CD4-positive, alpha-beta T cell (primary cell): ENCODE measurements at regions not wholly inside any gene's neighbourhood (a gene's known extent, or its start where the extent isn't known, plus 50 kb on each side); places are given as distances from the start of the nearest gene placed in this dataset.

Source experiments
- ATAC-seq: fragments of 200-7000 bp; cut with Tn5 transposase; one replicate; pipeline ENCODE4 v1.10.0; 2022; ENCODE audit warnings: mild to moderate bottlenecking; ENCODE audit not compliant: poor library complexity
- CTCF ChIA-PET: fragments of 350-600 bp; sonication (Branson Sonifier 250); formaldehyde crosslinking; loops from one replicate; lab custom pipeline; 2021; ENCODE audit warnings: antibody characterized with exemption, inconsistent platforms; lab: Charles Lee
- POLR2A ChIA-PET: fragments of 350-600 bp; sonication (Branson Sonifier 250); formaldehyde crosslinking; loops from one replicate; lab custom pipeline; 2021; ENCODE audit warnings: antibody characterized with exemption, inconsistent platforms; lab: Charles Lee
- DNase-seq, 14 experiments: peaks; one replicate each; pipeline ENCODE4 v3.0.0-alpha.2; 2013 to 2020; ENCODE audit warnings: mixed read lengths in 2 of 14
- H3K27ac ChIP-seq, 2 donors: one replicate each; pipeline versions ENCODE4 v1.5.1 to v1.7.0; 2013; ENCODE audit warnings: low read length in 2 of 2, low read depth in 1 of 2, mild to moderate bottlenecking in 1 of 2
- H3K27me3 ChIP-seq, 2 experiments: 1 replicate in 1 of 2; 2 replicates in 1 of 2; pipeline versions ENCODE4 v1.6.1 to v1.7.0; 2013; ENCODE audit warnings: low read length in 2 of 2, control low read depth in 1 of 2, mild to moderate bottlenecking in 1 of 2, moderate library complexity in 1 of 2; ENCODE audit not compliant: insufficient read depth in 2 of 2, control insufficient read depth in 1 of 2
- H3K36me3 ChIP-seq: one replicate; pipeline ENCODE4 v1.6.1; 2013; ENCODE audit warnings: low read length, control low read depth; ENCODE audit not compliant: insufficient read depth
- H3K4me1 ChIP-seq: one replicate; pipeline ENCODE4 v1.6.1; 2013; ENCODE audit warnings: low read length, control low read depth; ENCODE audit not compliant: insufficient read depth
- H3K4me3 ChIP-seq: one replicate; pipeline ENCODE4 v1.5.1; 2013; ENCODE audit warnings: mild to moderate bottlenecking, low read length, moderate library complexity
- H3K9me3 ChIP-seq, 2 experiments: 1 replicate in 1 of 2; 2 replicates in 1 of 2; pipeline versions ENCODE4 v1.6.1 to v1.7.0; 2013; ENCODE audit warnings: low read length in 2 of 2, mild to moderate bottlenecking in 2 of 2, control low read depth in 1 of 2, moderate library complexity in 1 of 2; ENCODE audit not compliant: control insufficient read depth in 1 of 2, insufficient read depth in 1 of 2
- H3K27ac Mint-ChIP-seq: one replicate; pipeline ENCODE4 v1.8.0; 2020; ENCODE audit warnings: mixed read lengths
- H3K27me3 Mint-ChIP-seq: one replicate; pipeline ENCODE4 v1.8.0; 2021; ENCODE audit warnings: mixed read lengths
- H3K36me3 Mint-ChIP-seq: one replicate; pipeline ENCODE4 v1.8.0; 2021; ENCODE audit warnings: low read depth, mixed read lengths
- H3K4me1 Mint-ChIP-seq: one replicate; pipeline ENCODE4 v1.8.0; 2021; ENCODE audit warnings: low read depth, mixed read lengths
- H3K4me3 Mint-ChIP-seq: one replicate; pipeline ENCODE4 v1.8.0; 2020; ENCODE audit warnings: mild to moderate bottlenecking, mixed read lengths
- H3K9me3 Mint-ChIP-seq: one replicate; pipeline ENCODE4 v1.8.0; 2020; ENCODE audit warnings: mixed read lengths
- CTCF ChIP-seq: fragments of 200-600 bp; IDR thresholded peaks from one replicate; pipeline ENCODE4 v1.8.0; 2022; ENCODE audit warnings: antibody characterized with exemption, mild to moderate bottlenecking
- intact Hi-C, 2 experiments: fragments of 100-400 bp; cut with DNase I in 1 of 2; cut with micrococcal nuclease in 1 of 2; formaldehyde crosslinking; loops; one replicate each; pipeline versions ENCODE4 v1.15.1 to v1.9.0; 2023 to 2025; cut with DNase I, micrococcal nuclease

- no peak overlapping the region for H3K27ac Mint-ChIP-seq
- H3K4me3 Mint-ChIP-seq = no peak overlapping the region
- peaks cover 4% of the 10 kb centered on the region for H3K27me3 Mint-ChIP-seq
- ChIA-PET POLR2A (no interaction called here), CTCF (no interaction called here)
- H3K4me1 Mint-ChIP-seq = no peaks in the 10 kb centered on the region
- Histone ChIP-seq H3K9me3 (peaks cover 0 to 7% of the 10 kb centered on the region in 2 experiments), H3K36me3 (no peaks in the 10 kb centered on the region), H3K27ac (no peak overlapping the region), H3K4me3 (no peak overlapping the region), H3K4me1 (no peaks in the 10 kb centered on the region), H3K27me3 (peaks cover 0 to 2% of the 10 kb centered on the region in 2 experiments)
- H3K36me3 Mint-ChIP-seq = no peaks in the 10 kb centered on the region
- no peak for TF ChIP-seq CTCF
- intact Hi-C loops = no loop called here
- H3K9me3 Mint-ChIP-seq = peaks cover 3% of the 10 kb centered on the region
- ATAC-seq = no peak
- no peak for DNase-seq
Measured at GRCh38 chr16:49115956-49116355, 165.7 kb downstream of the CBLN1 start.

GRCh38 chr16:49112754-49113153 is 168.9 kb downstream of the CBLN1 start:
- Mint-ChIP-seq H3K27ac (no peak overlapping the region), H3K27me3 (peaks cover 4% of the 10 kb centered on the region), H3K4me3 (no peak overlapping the region), H3K9me3 (peaks cover 3% of the 10 kb centered on the region), H3K36me3 (no peaks in the 10 kb centered on the region), H3K4me1 (no peaks in the 10 kb centered on the region)
- ChIA-PET CTCF (no interaction called here), POLR2A (no interaction called here)
- no peak for ATAC-seq
- no peak for DNase-seq
- no peaks in the 10 kb centered on the region for H3K36me3 ChIP-seq
- H3K4me3 ChIP-seq = no peak overlapping the region
- intact Hi-C loops = no loop called here
- TF ChIP-seq CTCF = no peak
- H3K27me3 ChIP-seq = peaks cover 0 to 2% of the 10 kb centered on the region in 2 experiments
- peaks cover 0 to 11% of the 10 kb centered on the region in 2 experiments for H3K9me3 ChIP-seq
- H3K27ac ChIP-seq = no peak overlapping the region
- H3K4me1 ChIP-seq = no peaks in the 10 kb centered on the region

- TF ChIP-seq CTCF = no peak
- ChIA-PET POLR2A (no interaction called here), CTCF (no interaction called here)
- no peak overlapping the region for H3K27ac ChIP-seq
- ATAC-seq (no peak), DNase-seq (no peak)
- no peak overlapping the region for H3K27ac Mint-ChIP-seq
- no peaks in the 10 kb centered on the region for H3K36me3 Mint-ChIP-seq
- no peaks in the 10 kb centered on the region for H3K4me1 Mint-ChIP-seq
- H3K9me3 ChIP-seq = peaks cover 0 to 11% of the 10 kb centered on the region in 2 experiments
- H3K4me1 ChIP-seq = no peaks in the 10 kb centered on the region
- H3K36me3 ChIP-seq = no peaks in the 10 kb centered on the region
- H3K27me3 Mint-ChIP-seq = peaks cover 4% of the 10 kb centered on the region
- H3K4me3 Mint-ChIP-seq = no peak overlapping the region
- no peak overlapping the region for H3K4me3 ChIP-seq
- intact Hi-C loops = no loop called here
- H3K9me3 Mint-ChIP-seq = peaks cover 3% of the 10 kb centered on the region
- peaks cover 0 to 2% of the 10 kb centered on the region in 2 experiments for H3K27me3 ChIP-seq
Measured at GRCh38 chr16:49111351-49111750, 170.3 kb downstream of the CBLN1 start.
